ENCODE measurements at regions not wholly inside any gene's neighbourhood (a gene's known extent, or its start where the extent isn't known, plus 50 kb on each side); places are given as distances from the start of the nearest gene placed in this dataset.

GRCh38 chr16:85424260-85425073, 188.7 kb upstream of the GSE1 start:
- no peak for DNase-seq (ENCODE audit: low spot score)

GRCh38 chr16:85425074-85425662, 188.0 kb upstream of the GSE1 start:
- DNase-seq (ENCODE audit: low spot score): no peak

GRCh38 chr16:85426806-85427205, 186.3 kb upstream of the GSE1 start:
- no peak for DNase-seq (ENCODE audit: low spot score)

GRCh38 chr16:85428168-85428898, 184.8 kb upstream of the GSE1 start:
- no peak for DNase-seq (ENCODE audit: low spot score)

GRCh38 chr16:85428899-85429775, 184.0 kb upstream of the GSE1 start:
- DNase-seq (ENCODE audit: low spot score): no peak

- DNase-seq (ENCODE audit: low spot score): no peak
Measured at GRCh38 chr16:85429776-85430522, 183.2 kb upstream of the GSE1 start.

GRCh38 chr16:85430523-85431421, 182.3 kb upstream of the GSE1 start:
- DNase-seq (ENCODE audit: low spot score): no peak

- no peak for DNase-seq (ENCODE audit: low spot score)
Measured at GRCh38 chr16:85431431-85432124, 181.5 kb upstream of the GSE1 start.

- DNase-seq (ENCODE audit: low spot score): no peak
Measured at GRCh38 chr16:85432606-85433005, 180.5 kb upstream of the GSE1 start.

GRCh38 chr16:85433477-85433876, 179.6 kb upstream of the GSE1 start:
- no peak for DNase-seq (ENCODE audit: low spot score)

GRCh38 chr16:85435286-85435685, 177.8 kb upstream of the GSE1 start:
- no peak for DNase-seq (ENCODE audit: low spot score)

- no peak for DNase-seq (ENCODE audit: low spot score)
Measured at GRCh38 chr16:85435700-85436099, 177.4 kb upstream of the GSE1 start.

- DNase-seq (ENCODE audit: low spot score): no peak
Measured at GRCh38 chr16:85436207-85436606, 176.9 kb upstream of the GSE1 start.

- DNase-seq (ENCODE audit: low spot score): no peak
Measured at GRCh38 chr16:85436636-85437165, 176.4 kb upstream of the GSE1 start.

- DNase-seq (ENCODE audit: low spot score): no peak
Measured at GRCh38 chr16:85437166-85438052, 175.7 kb upstream of the GSE1 start.

GRCh38 chr16:85438981-85439685, 174.0 kb upstream of the GSE1 start:
- no peak for DNase-seq (ENCODE audit: low spot score)

- DNase-seq (ENCODE audit: low spot score): no peak
Measured at GRCh38 chr16:85440744-85441143, 172.4 kb upstream of the GSE1 start.
